Keratinocyte (primary cell): ENCODE measurements at regions not wholly inside any gene's neighbourhood (a gene's known extent, or its start where the extent isn't known, plus 50 kb on each side); places are given as distances from the start of the nearest gene placed in this dataset.

ENCODE experiments used
- CTCF ChIP-seq, 3 experiments: IDR thresholded peaks in 1 of 3; conservative IDR thresholded peaks in 1 of 3; optimal IDR thresholded peaks in 1 of 3; 2 replicates in 2 of 3; 3 replicates in 1 of 3; pipeline versions ENCODE3 to v1.5.1; 2011; ENCODE audit warnings: low read length in 3 of 3, mild to moderate bottlenecking in 3 of 3, moderate library complexity in 2 of 3, control low read depth in 1 of 3, inconsistent platforms in 1 of 3; ENCODE audit not compliant: insufficient read depth in 2 of 3; ENCODE audit errors: extremely low read depth in 1 of 3
- EZH2 ChIP-seq: IDR thresholded peaks from one replicate; pipeline ENCODE4 v1.6.1; 2012; ENCODE audit warnings: inconsistent platforms, mild to moderate bottlenecking, low read length, moderate library complexity

GRCh38 chr16:17015702-17016101 is 455.1 kb downstream of the XYLT1 start:
- TF ChIP-seq CTCF (optimal IDR thresholded peaks at IDR 0.05 in 1 of 3, IDR thresholded peaks at IDR 0.05 in 1 of 3, conservative IDR thresholded peaks at IDR 0.05 in 1 of 3; ENCODE audit: extremely low read depth in 1 of 3, insufficient read depth in 2 of 3, low read length in 3 of 3) (no peak), EZH2 (no peak)
